Mesendoderm (in vitro differentiated cells): ENCODE measurements at regions not wholly inside any gene's neighbourhood (a gene's known extent, or its start where the extent isn't known, plus 50 kb on each side); places are given as distances from the start of the nearest gene placed in this dataset.
"Not testable (repeated sequence)": the region's sequence is repeated elsewhere in the genome, so short reads cannot be mapped to it uniquely, and the experiment has no call there.

Experiments used
- DNase-seq: peaks from one replicate; pipeline ENCODE4 v3.0.0; 2013
- H2AK5ac ChIP-seq: 2 replicates; pipeline ENCODE4 v1.6.1; 2013; ENCODE audit warnings: low read length, inconsistent platforms
- H2BK120ac ChIP-seq: 2 replicates; pipeline ENCODE4 v1.6.1; 2013; ENCODE audit warnings: low read depth, mild to moderate bottlenecking, low read length, moderate library complexity, mixed read lengths
- H2BK15ac ChIP-seq: replicated peaks from 2 replicates; pipeline ENCODE4 v1.6.1; 2013; ENCODE audit warnings: low read depth, mild to moderate bottlenecking, moderate library complexity
- H2BK5ac ChIP-seq: 2 replicates; pipeline ENCODE4 v1.6.1; 2013; ENCODE audit warnings: low read length, inconsistent platforms
- H3K18ac ChIP-seq: 2 replicates; pipeline ENCODE4 v1.6.1; 2013; ENCODE audit warnings: mild to moderate bottlenecking, low read length, mixed read lengths
- H3K23ac ChIP-seq: one replicate; pipeline ENCODE4 v1.6.1; 2013; ENCODE audit warnings: low read length
- H3K27ac ChIP-seq: 2 replicates; pipeline ENCODE4 v1.5.1; 2013; ENCODE audit warnings: low read depth, mild to moderate bottlenecking, inconsistent platforms, low read length, moderate library complexity
- H3K27me3 ChIP-seq: 2 replicates; pipeline ENCODE4 v1.6.1; 2013; ENCODE audit warnings: low read length, control low read depth, mild to moderate bottlenecking, inconsistent platforms; ENCODE audit not compliant: insufficient read depth, poor library complexity
- H3K36me3 ChIP-seq: 2 replicates; pipeline ENCODE4 v1.6.1; 2013; ENCODE audit warnings: low read length, inconsistent platforms; ENCODE audit not compliant: control insufficient read depth, insufficient read depth
- H3K4ac ChIP-seq: one replicate; pipeline ENCODE4 v1.6.1; 2013; ENCODE audit warnings: low read depth, mild to moderate bottlenecking, low read length, moderate library complexity
- H3K4me1 ChIP-seq: 2 replicates; pipeline ENCODE4 v1.6.1; 2013; ENCODE audit warnings: low read depth, low read length, inconsistent platforms; ENCODE audit not compliant: control insufficient read depth
- H3K4me2 ChIP-seq: 2 replicates; pipeline ENCODE4 v1.6.1; 2013; ENCODE audit warnings: low read length
- H3K4me3 ChIP-seq: 2 replicates; pipeline ENCODE4 v1.5.1; 2013; ENCODE audit warnings: mild to moderate bottlenecking, low read length
- H3K56ac ChIP-seq: one replicate; pipeline ENCODE4 v1.6.1; 2013; ENCODE audit warnings: low read length
- H3K79me1 ChIP-seq: 2 replicates; pipeline ENCODE4 v1.6.1; 2013; ENCODE audit warnings: low read length, inconsistent platforms
- H3K79me2 ChIP-seq: 2 replicates; pipeline ENCODE4 v1.6.1; 2013; ENCODE audit warnings: mild to moderate bottlenecking, low read length; ENCODE audit not compliant: control insufficient read depth, insufficient read depth
- H3K9ac ChIP-seq: 2 replicates; pipeline ENCODE4 v1.6.1; 2013; ENCODE audit warnings: low read length, inconsistent platforms
- H4K5ac ChIP-seq: one replicate; pipeline ENCODE4 v1.6.1; 2013; ENCODE audit warnings: low read length
- H4K8ac ChIP-seq: one replicate; pipeline ENCODE4 v1.6.1; 2013; ENCODE audit warnings: low read depth, mild to moderate bottlenecking, control low read depth, low read length, moderate library complexity
- WGBS: extraction: QIAGEN DNeasy Blood & Tissue Kit; methylation state at CpG from one replicate; pipeline ENCODE4 v1.1.7; 2013; ENCODE audit warnings: low lambda C conversion rate, missing lambda C conversion rate; ENCODE audit not compliant: insufficient coverage; ENCODE audit errors: extremely low coverage; 5-methylcytosine and 5-hydroxymethylcytosine counted together

DNA sequence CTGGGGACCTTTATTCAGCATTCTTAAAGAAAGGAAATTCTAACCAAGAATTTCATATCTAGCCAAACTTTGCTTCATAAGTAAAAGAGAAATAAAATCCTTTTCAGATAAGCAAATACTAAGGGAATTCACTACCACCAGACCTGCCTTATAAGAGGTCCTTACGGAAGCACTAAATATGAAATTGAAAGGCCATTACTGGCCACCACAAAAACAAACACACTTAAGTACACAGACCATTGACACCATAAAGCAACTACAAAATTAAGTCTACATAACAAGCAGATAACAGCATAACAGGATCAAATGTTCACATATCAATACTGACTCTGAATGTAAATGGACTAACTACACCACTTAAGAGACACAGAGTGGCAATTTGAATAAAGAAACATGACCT, 361.4 kb upstream of the POU5F2 start:
- WGBS = no CpG with 5 or more reads among the region's 1 CpG
- Histone ChIP-seq H3K27me3 (no peaks in the 10 kb centered on the region), H2BK15ac (no peak overlapping the region), H2AK5ac (no peak overlapping the region), H3K9ac (no peak overlapping the region), H2BK5ac (no peak overlapping the region), H3K27ac (no peak overlapping the region), H2BK120ac (no peak overlapping the region), H3K23ac (no peak overlapping the region), H3K4me1 (no peaks in the 10 kb centered on the region), H3K36me3 (no peaks in the 10 kb centered on the region), H3K4me3 (no peak overlapping the region), H3K4ac (no peak overlapping the region), H3K56ac (no peak overlapping the region), H3K79me1 (peaks cover 4% of the 10 kb centered on the region), H3K18ac (no peak overlapping the region), H3K79me2 (no peaks in the 10 kb centered on the region), H4K5ac (no peak overlapping the region), H3K4me2 (no peak overlapping the region), H4K8ac (no peak overlapping the region)
- no peak for DNase-seq

- H3K36me3 ChIP-seq, H4K5ac ChIP-seq, H2AK5ac ChIP-seq, H3K4me1 ChIP-seq, H4K8ac ChIP-seq, H3K79me1 ChIP-seq, H3K27me3 ChIP-seq, H3K4me3 ChIP-seq, H3K18ac ChIP-seq, H3K27ac ChIP-seq, H2BK120ac ChIP-seq, H3K56ac ChIP-seq, H3K4ac ChIP-seq, H3K4me2 ChIP-seq, DNase-seq, H3K79me2 ChIP-seq, H3K9ac ChIP-seq, H2BK5ac ChIP-seq, H2BK15ac ChIP-seq, H3K23ac ChIP-seq: not testable (repeated sequence)
- WGBS = no CpG with 5 or more reads among the region's 2 CpGs
Observed at GRCh38 chr5:94097384-94097783, 356.0 kb upstream of the POU5F2 start.

DNA sequence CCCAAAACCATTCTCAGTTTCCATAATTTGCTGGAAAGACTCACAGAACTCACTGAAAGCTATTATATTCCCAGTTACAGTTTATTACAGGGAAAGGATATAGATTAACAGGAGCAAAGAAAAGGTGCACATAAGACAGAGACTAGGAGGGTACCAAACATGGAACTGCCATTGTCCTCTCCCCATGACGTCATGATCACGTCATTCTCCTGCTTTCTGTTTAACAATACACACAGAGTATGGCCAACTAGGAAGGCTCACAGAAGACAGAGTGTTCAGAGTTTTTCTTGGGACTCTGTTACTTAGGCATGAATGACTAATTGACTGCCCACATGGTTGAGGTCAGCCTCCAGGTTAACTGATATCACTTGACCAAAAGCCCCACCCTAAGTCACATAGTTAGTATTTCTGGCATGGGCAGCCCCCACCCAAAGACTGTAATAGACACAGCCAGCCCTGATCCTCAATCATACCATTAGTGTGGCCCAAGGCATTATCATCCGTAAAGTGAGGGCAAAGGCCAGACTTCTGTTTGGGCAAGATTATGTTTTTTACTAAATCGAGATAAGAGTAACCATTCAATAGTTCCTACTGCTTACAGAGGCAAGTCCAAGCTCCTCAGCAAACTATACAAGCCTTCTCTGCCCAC, 353.5 kb upstream of the POU5F2 start:
- H3K23ac ChIP-seq = no peak overlapping the region
- H3K4ac ChIP-seq = no peak overlapping the region
- no peak overlapping the region for H2BK5ac ChIP-seq
- H3K56ac ChIP-seq = no peak overlapping the region
- WGBS = no CpG with 5 or more reads among the region's 4 CpGs
- no peak overlapping the region for H3K9ac ChIP-seq
- no peak for DNase-seq
- H3K4me1 ChIP-seq = no peaks in the 10 kb centered on the region
- no peak overlapping the region for H3K18ac ChIP-seq
- H2BK15ac ChIP-seq = no peak overlapping the region
- no peak overlapping the region for H4K8ac ChIP-seq
- H4K5ac ChIP-seq = no peak overlapping the region
- H2BK120ac ChIP-seq = no peak overlapping the region
- H3K27me3 ChIP-seq = no peaks in the 10 kb centered on the region
- H3K79me1 ChIP-seq = no peaks in the 10 kb centered on the region
- H3K4me2 ChIP-seq = no peak overlapping the region
- no peak overlapping the region for H3K27ac ChIP-seq
- H3K36me3 ChIP-seq = no peaks in the 10 kb centered on the region
- no peaks in the 10 kb centered on the region for H3K79me2 ChIP-seq
- no peak overlapping the region for H3K4me3 ChIP-seq
- no peak overlapping the region for H2AK5ac ChIP-seq

- no peak overlapping the region for H4K5ac ChIP-seq
- no peak overlapping the region for H3K18ac ChIP-seq
- no peak overlapping the region for H3K23ac ChIP-seq
- no peaks in the 10 kb centered on the region for H3K4me1 ChIP-seq
- H4K8ac ChIP-seq = no peak overlapping the region
- H2BK15ac ChIP-seq = no peak overlapping the region
- H3K4me2 ChIP-seq = no peak overlapping the region
- DNase-seq = no peak
- no peaks in the 10 kb centered on the region for H3K79me1 ChIP-seq
- H2AK5ac ChIP-seq = no peak overlapping the region
- no peak overlapping the region for H2BK5ac ChIP-seq
- H2BK120ac ChIP-seq = no peak overlapping the region
- no peak overlapping the region for H3K9ac ChIP-seq
- H3K27ac ChIP-seq = no peak overlapping the region
- H3K36me3 ChIP-seq = no peaks in the 10 kb centered on the region
- H3K79me2 ChIP-seq = no peaks in the 10 kb centered on the region
- H3K4me3 ChIP-seq = no peak overlapping the region
- no peak overlapping the region for H3K4ac ChIP-seq
- H3K27me3 ChIP-seq = no peaks in the 10 kb centered on the region
- no peak overlapping the region for H3K56ac ChIP-seq
Observed at GRCh38 chr5:94093300-94093699, 351.9 kb upstream of the POU5F2 start.

- H3K4ac ChIP-seq, H3K23ac ChIP-seq, H3K9ac ChIP-seq, H3K56ac ChIP-seq, H2AK5ac ChIP-seq, H2BK120ac ChIP-seq, H3K36me3 ChIP-seq, H4K5ac ChIP-seq, H2BK5ac ChIP-seq, H3K4me2 ChIP-seq, H3K27me3 ChIP-seq, H3K79me1 ChIP-seq, H3K4me3 ChIP-seq, H3K79me2 ChIP-seq, H4K8ac ChIP-seq, H3K27ac ChIP-seq, H2BK15ac ChIP-seq, H3K4me1 ChIP-seq, H3K18ac ChIP-seq: not testable (repeated sequence)
- no CpG with 5 or more reads among the region's 8 CpGs for WGBS
- peak; percentile 48 for DNase-seq
Observed at GRCh38 chr5:94086635-94087034, 345.2 kb upstream of the POU5F2 start.

GRCh38 chr5:94086194-94086593, 344.8 kb upstream of the POU5F2 start:
- no peak overlapping the region for H2BK15ac ChIP-seq
- H3K27ac ChIP-seq = no peak overlapping the region
- H2BK5ac ChIP-seq = no peak overlapping the region
- H2AK5ac ChIP-seq = no peak overlapping the region
- H3K23ac ChIP-seq = no peak overlapping the region
- H3K18ac ChIP-seq = no peak overlapping the region
- H3K4ac ChIP-seq = no peak overlapping the region
- H3K4me1 ChIP-seq = no peaks in the 10 kb centered on the region
- no peak overlapping the region for H4K5ac ChIP-seq
- H3K9ac ChIP-seq = no peak overlapping the region
- no peak overlapping the region for H2BK120ac ChIP-seq
- no peaks in the 10 kb centered on the region for H3K79me2 ChIP-seq
- WGBS = no CpG with 5 or more reads among the region's 2 CpGs
- DNase-seq = no peak
- H3K56ac ChIP-seq = no peak overlapping the region
- H3K79me1 ChIP-seq = no peaks in the 10 kb centered on the region
- H3K27me3 ChIP-seq = no peaks in the 10 kb centered on the region
- H3K4me3 ChIP-seq = no peak overlapping the region
- H3K36me3 ChIP-seq = no peaks in the 10 kb centered on the region
- H3K4me2 ChIP-seq = no peak overlapping the region
- no peak overlapping the region for H4K8ac ChIP-seq
